ENCODE measurements at regions not wholly inside any gene's neighbourhood (a gene's known extent, or its start where the extent isn't known, plus 50 kb on each side); places are given as distances from the start of the nearest gene placed in this dataset.

GRCh38 chr2:173606619-173607248 lies 252.1 kb downstream of the CDCA7 start:
- no peak for TF ChIP-seq CTCF (IDR thresholded peaks at IDR 0.05; ENCODE audit: insufficient read depth, low read length, poor library complexity, severe bottlenecking)

GRCh38 chr2:173607606-173608311 lies 253.1 kb downstream of the CDCA7 start:
- no peak for TF ChIP-seq CTCF (IDR thresholded peaks at IDR 0.05; ENCODE audit: insufficient read depth, low read length, poor library complexity, severe bottlenecking)
- no peak for DNase-seq (ENCODE audit: extremely low read depth, insufficient read length)

More at GRCh38 chr2:173606619-173607248, 252.1 kb downstream of the CDCA7 start:
- DNase-seq (ENCODE audit: extremely low read depth, insufficient read length) = no peak
- H3K4me3 ChIP-seq (replicated peaks; ENCODE audit: low read depth, low read length) = no peak overlapping the region
- H3K27me3 ChIP-seq (replicated peaks; ENCODE audit: control insufficient read depth, insufficient read depth, low read length) = no peaks in the 10 kb centered on the region
- no peaks in the 10 kb centered on the region for H3K36me3 ChIP-seq (ENCODE audit: control insufficient read depth, insufficient read depth, low read length)

GRCh38 chr2:173611121-173611520 lies 256.4 kb downstream of the CDCA7 start:
- no peak overlapping the region for H3K4me3 ChIP-seq (replicated peaks; ENCODE audit: low read depth, low read length)
- DNase-seq (ENCODE audit: extremely low read depth, insufficient read length) = no peak
- TF ChIP-seq CTCF (IDR thresholded peaks at IDR 0.05; ENCODE audit: insufficient read depth, low read length, poor library complexity, severe bottlenecking) = no peak
- no peaks in the 10 kb centered on the region for H3K27me3 ChIP-seq (replicated peaks; ENCODE audit: control insufficient read depth, insufficient read depth, low read length)
- no peaks in the 10 kb centered on the region for H3K36me3 ChIP-seq (ENCODE audit: control insufficient read depth, insufficient read depth, low read length)

More at GRCh38 chr2:173607606-173608311, 253.1 kb downstream of the CDCA7 start:
- Histone ChIP-seq H3K36me3 (ENCODE audit: control insufficient read depth, insufficient read depth, low read length) (no peaks in the 10 kb centered on the region), H3K4me3 (replicated peaks; ENCODE audit: low read depth, low read length) (no peak overlapping the region), H3K27me3 (replicated peaks; ENCODE audit: control insufficient read depth, insufficient read depth, low read length) (no peaks in the 10 kb centered on the region)

GRCh38 chr2:173612354-173612753 lies 257.7 kb downstream of the CDCA7 start:
- no peak for TF ChIP-seq CTCF (IDR thresholded peaks at IDR 0.05; ENCODE audit: insufficient read depth, low read length, poor library complexity, severe bottlenecking)
- no peak for DNase-seq (ENCODE audit: extremely low read depth, insufficient read length)
- Histone ChIP-seq H3K27me3 (replicated peaks; ENCODE audit: control insufficient read depth, insufficient read depth, low read length) (no peaks in the 10 kb centered on the region), H3K4me3 (replicated peaks; ENCODE audit: low read depth, low read length) (no peak overlapping the region), H3K36me3 (ENCODE audit: control insufficient read depth, insufficient read depth, low read length) (no peaks in the 10 kb centered on the region)

- DNase-seq (ENCODE audit: extremely low read depth, insufficient read length) = no peak
- no peak overlapping the region for H3K4me3 ChIP-seq (replicated peaks; ENCODE audit: low read depth, low read length)
- no peak for TF ChIP-seq CTCF (IDR thresholded peaks at IDR 0.05; ENCODE audit: insufficient read depth, low read length, poor library complexity, severe bottlenecking)
Measured at GRCh38 chr2:173613386-173613785, 258.7 kb downstream of the CDCA7 start.

More at GRCh38 chr2:173613386-173613785, 258.7 kb downstream of the CDCA7 start:
- H3K27me3 ChIP-seq (replicated peaks; ENCODE audit: control insufficient read depth, insufficient read depth, low read length) = no peaks in the 10 kb centered on the region; the same call in 1 of the 2 replicates
- no peaks in the 10 kb centered on the region for H3K36me3 ChIP-seq (ENCODE audit: control insufficient read depth, insufficient read depth, low read length)

Data from GM06990 (cell line).